Right atrium auricular region (tissue), 2 donors: ENCODE measurements at regions not wholly inside any gene's neighbourhood (a gene's known extent, or its start where the extent isn't known, plus 50 kb on each side); places are given as distances from the start of the nearest gene placed in this dataset.

ENCODE experiments used
- DNase-seq: peaks from one replicate; pipeline ENCODE4 v3.0.0-alpha.2; 2019; ENCODE audit warnings: low spot score
- H3K27ac ChIP-seq, 2 donors: fragments of 200-600 bp; sonication (generic); 1 replicate in 1 of 2; 2 replicates in 1 of 2; pipeline ENCODE4 v1.5.1; 2016 to 2019
- H3K27me3 ChIP-seq, 2 donors: fragments of 200-600 bp; sonication (generic); one replicate each; pipeline versions ENCODE4 v1.5.1 to v1.6.0; 2017 to 2019
- H3K36me3 ChIP-seq: fragments of 200-600 bp; sonication (generic); one replicate; pipeline ENCODE4 v1.5.1; 2016
- H3K4me1 ChIP-seq, 2 donors: fragments of 200-600 bp; sonication (generic); one replicate each; pipeline versions ENCODE4 v1.5.1 to v1.6.0; 2017 to 2019
- H3K4me3 ChIP-seq, 2 donors: fragments of 200-600 bp; sonication (generic); 1 replicate in 1 of 2; 2 replicates in 1 of 2; pipeline ENCODE4 v1.5.1; 2017 to 2019; ENCODE audit warnings: mild to moderate bottlenecking in 1 of 2, moderate library complexity in 1 of 2
- H3K9me3 ChIP-seq, 2 donors: fragments of 200-600 bp; sonication (generic); one replicate each; pipeline ENCODE4 v1.5.1; 2019
- CTCF ChIP-seq, 2 donors: fragments of 200-600 bp; sonication (generic); IDR thresholded peaks; one replicate each; pipeline ENCODE4 v1.5.1; 2019; ENCODE audit warnings: antibody characterized with exemption in 2 of 2

- H3K9me3 ChIP-seq, result no peaks in the 10 kb centered on the region
- no peak for TF ChIP-seq CTCF (IDR thresholded peaks at IDR 0.05)
- no peaks in the 10 kb centered on the region for H3K4me1 ChIP-seq
- no peak for DNase-seq
- no peaks in the 10 kb centered on the region for H3K36me3 ChIP-seq
- no peaks in the 10 kb centered on the region for H3K27me3 ChIP-seq
- no peak overlapping the region for H3K27ac ChIP-seq
- no peak overlapping the region for H3K4me3 ChIP-seq
Measured at GRCh38 chr6:169046021-169046420, 207.6 kb downstream of the THBS2 start.

GRCh38 chr6:169045486-169045885 is 208.2 kb downstream of the THBS2 start:
- H3K27ac ChIP-seq, result no peak overlapping the region
- DNase-seq, result no peak

GRCh38 chr6:169044381-169045230 is 209.0 kb downstream of the THBS2 start:
- no peaks in the 10 kb centered on the region for H3K4me1 ChIP-seq
- H3K4me3 ChIP-seq, result no peak overlapping the region
- no peaks in the 10 kb centered on the region for H3K27me3 ChIP-seq
- H3K27ac ChIP-seq, result peak overlapping the region in 1 of 2 donors; percentile 31
- no peak for DNase-seq
- TF ChIP-seq CTCF (IDR thresholded peaks at IDR 0.05), result no peak
- no peaks in the 10 kb centered on the region for H3K9me3 ChIP-seq
- no peaks in the 10 kb centered on the region for H3K36me3 ChIP-seq

More at GRCh38 chr6:169045486-169045885, 208.2 kb downstream of the THBS2 start:
- no peak overlapping the region for H3K4me3 ChIP-seq
- no peaks in the 10 kb centered on the region for H3K4me1 ChIP-seq
- H3K36me3 ChIP-seq, result no peaks in the 10 kb centered on the region
- no peak for TF ChIP-seq CTCF (IDR thresholded peaks at IDR 0.05)
- H3K9me3 ChIP-seq, result no peaks in the 10 kb centered on the region
- H3K27me3 ChIP-seq, result no peaks in the 10 kb centered on the region

- H3K27me3 ChIP-seq, result no peaks in the 10 kb centered on the region
- no peaks in the 10 kb centered on the region for H3K36me3 ChIP-seq
- peaks cover 0 to 17% of the 10 kb centered on the region in 2 donors for H3K9me3 ChIP-seq
- TF ChIP-seq CTCF (IDR thresholded peaks at IDR 0.05), result no peak
- no peak overlapping the region for H3K27ac ChIP-seq
- H3K4me1 ChIP-seq, result no peaks in the 10 kb centered on the region
- H3K4me3 ChIP-seq, result no peak overlapping the region
- DNase-seq, result no peak
Measured at GRCh38 chr6:169042061-169042460, 211.6 kb downstream of the THBS2 start.

- Histone ChIP-seq H3K4me1 (no peaks in the 10 kb centered on the region), H3K9me3 (peaks cover 0 to 17% of the 10 kb centered on the region in 2 donors), H3K27ac (no peak overlapping the region), H3K4me3 (no peak overlapping the region), H3K36me3 (no peaks in the 10 kb centered on the region), H3K27me3 (no peaks in the 10 kb centered on the region)
- no peak for TF ChIP-seq CTCF (IDR thresholded peaks at IDR 0.05)
- DNase-seq, result no peak
Measured at GRCh38 chr6:169041078-169041477, 212.6 kb downstream of the THBS2 start.
